H1 (cell line): ENCODE measurements at regions not wholly inside any gene's neighbourhood (a gene's known extent, or its start where the extent isn't known, plus 50 kb on each side); places are given as distances from the start of the nearest gene placed in this dataset.

Source experiments
- GTF2F1 ChIP-seq: IDR thresholded peaks from 2 replicates; pipeline ENCODE4 v1.6.1; 2012; ENCODE audit warnings: low read depth, low read length, improper control_type of control experiment, borderline replicate concordance
- KDM1A ChIP-seq: fragments of 200-600, 300-600 bp; sonication (generic); IDR thresholded peaks from 2 replicates; pipeline ENCODE4 v1.7.1; 2016; ENCODE audit warnings: mild to moderate bottlenecking, low read length, borderline replicate concordance
- TAF7 ChIP-seq: optimal IDR thresholded peaks from 2 replicates; pipeline ENCODE3; 2011; ENCODE audit warnings: low read depth, mild to moderate bottlenecking, inconsistent platforms, low read length, moderate library complexity, borderline replicate concordance
- TF ChIP-seq, protein P1 (sequence below), 3 experiments: IDR thresholded peaks; 1 replicate in 2 of 3; 2 replicates in 1 of 3; pipeline versions ENCODE4 v1.5.1 to v1.6.1; 2011; ENCODE audit warnings: low read length in 3 of 3, mild to moderate bottlenecking in 3 of 3, inconsistent platforms in 2 of 3, low read depth in 1 of 3, moderate library complexity in 1 of 3; ENCODE audit not compliant: insufficient read depth in 1 of 3; ENCODE audit errors: control extremely low read depth in 1 of 3
- TF ChIP-seq, protein P2 (sequence below): IDR thresholded peaks from 2 replicates; pipeline ENCODE4 v1.6.1; 2012; ENCODE audit warnings: low read length, inconsistent platforms
- TF ChIP-seq, protein P3 (sequence below): IDR thresholded peaks from 2 replicates; pipeline ENCODE4 v1.6.1; 2012; ENCODE audit warnings: inconsistent platforms

DNA sequence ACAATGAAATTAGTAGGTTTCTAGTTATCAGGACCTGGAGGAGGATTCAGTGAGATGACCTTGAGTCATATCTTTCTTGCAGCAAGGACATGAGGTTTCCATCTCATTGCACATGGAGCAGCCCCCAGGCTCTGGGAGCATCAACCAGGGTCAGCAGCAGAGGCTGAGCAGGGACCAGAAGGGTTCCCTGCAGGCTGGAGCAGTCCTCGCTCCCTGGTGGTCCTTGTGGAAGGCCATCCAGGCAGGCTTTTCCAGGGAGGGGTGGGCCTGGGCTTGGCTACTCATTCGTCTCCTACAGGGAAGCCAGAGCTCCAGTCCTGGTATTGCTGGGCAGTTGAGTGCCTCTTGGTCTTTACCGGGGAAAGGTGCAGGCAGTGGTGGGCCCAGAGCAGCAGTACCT is 587.5 kb downstream of the GLRX3 start (continued):
- TF ChIP-seq, protein P1, sequence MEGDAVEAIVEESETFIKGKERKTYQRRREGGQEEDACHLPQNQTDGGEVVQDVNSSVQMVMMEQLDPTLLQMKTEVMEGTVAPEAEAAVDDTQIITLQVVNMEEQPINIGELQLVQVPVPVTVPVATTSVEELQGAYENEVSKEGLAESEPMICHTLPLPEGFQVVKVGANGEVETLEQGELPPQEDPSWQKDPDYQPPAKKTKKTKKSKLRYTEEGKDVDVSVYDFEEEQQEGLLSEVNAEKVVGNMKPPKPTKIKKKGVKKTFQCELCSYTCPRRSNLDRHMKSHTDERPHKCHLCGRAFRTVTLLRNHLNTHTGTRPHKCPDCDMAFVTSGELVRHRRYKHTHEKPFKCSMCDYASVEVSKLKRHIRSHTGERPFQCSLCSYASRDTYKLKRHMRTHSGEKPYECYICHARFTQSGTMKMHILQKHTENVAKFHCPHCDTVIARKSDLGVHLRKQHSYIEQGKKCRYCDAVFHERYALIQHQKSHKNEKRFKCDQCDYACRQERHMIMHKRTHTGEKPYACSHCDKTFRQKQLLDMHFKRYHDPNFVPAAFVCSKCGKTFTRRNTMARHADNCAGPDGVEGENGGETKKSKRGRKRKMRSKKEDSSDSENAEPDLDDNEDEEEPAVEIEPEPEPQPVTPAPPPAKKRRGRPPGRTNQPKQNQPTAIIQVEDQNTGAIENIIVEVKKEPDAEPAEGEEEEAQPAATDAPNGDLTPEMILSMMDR (IDR thresholded peaks at IDR 0.05; ENCODE audit: control extremely low read depth in 1 of 3, insufficient read depth in 1 of 3, low read depth in 1 of 3, low read length in 3 of 3), result no peak
- TF ChIP-seq GTF2F1 (no peak), KDM1A (no peak), TAF7 (no peak)
- TF ChIP-seq, protein P2, sequence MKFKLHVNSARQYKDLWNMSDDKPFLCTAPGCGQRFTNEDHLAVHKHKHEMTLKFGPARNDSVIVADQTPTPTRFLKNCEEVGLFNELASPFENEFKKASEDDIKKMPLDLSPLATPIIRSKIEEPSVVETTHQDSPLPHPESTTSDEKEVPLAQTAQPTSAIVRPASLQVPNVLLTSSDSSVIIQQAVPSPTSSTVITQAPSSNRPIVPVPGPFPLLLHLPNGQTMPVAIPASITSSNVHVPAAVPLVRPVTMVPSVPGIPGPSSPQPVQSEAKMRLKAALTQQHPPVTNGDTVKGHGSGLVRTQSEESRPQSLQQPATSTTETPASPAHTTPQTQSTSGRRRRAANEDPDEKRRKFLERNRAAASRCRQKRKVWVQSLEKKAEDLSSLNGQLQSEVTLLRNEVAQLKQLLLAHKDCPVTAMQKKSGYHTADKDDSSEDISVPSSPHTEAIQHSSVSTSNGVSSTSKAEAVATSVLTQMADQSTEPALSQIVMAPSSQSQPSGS, result no peak
- TF ChIP-seq, protein P3, sequence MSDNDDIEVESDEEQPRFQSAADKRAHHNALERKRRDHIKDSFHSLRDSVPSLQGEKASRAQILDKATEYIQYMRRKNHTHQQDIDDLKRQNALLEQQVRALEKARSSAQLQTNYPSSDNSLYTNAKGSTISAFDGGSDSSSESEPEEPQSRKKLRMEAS, result no peak
